ENCODE measurements at regions not wholly inside any gene's neighbourhood (a gene's known extent, or its start where the extent isn't known, plus 50 kb on each side); places are given as distances from the start of the nearest gene placed in this dataset.

- no peak for TF ChIP-seq OVOL2 (CRISPR knock-in tag; IDR thresholded peaks at IDR 0.05; ENCODE audit: borderline replicate concordance)
- no peak for TF ChIP-seq ZNF423 (CRISPR knock-in tag; IDR thresholded peaks at IDR 0.05)
- TF ChIP-seq CTCF (IDR thresholded peaks at IDR 0.05): no peak
- no peak for TF ChIP-seq ZNF317 (CRISPR knock-in tag; IDR thresholded peaks at IDR 0.05; ENCODE audit: borderline replicate concordance, low read depth)
- TF ChIP-seq NR1H2 (CRISPR knock-in tag; IDR thresholded peaks at IDR 0.05): no peak
Measured at GRCh38 chr1:232474826-232475225, 155.1 kb downstream of the SIPA1L2 start.
